GM18951 (cell line): ENCODE measurements at regions not wholly inside any gene's neighbourhood (a gene's known extent, or its start where the extent isn't known, plus 50 kb on each side); places are given as distances from the start of the nearest gene placed in this dataset.

ENCODE experiments used
- POLR2A ChIP-seq: IDR thresholded peaks from 4 replicates; pipeline ENCODE4 v1.6.1; 2011; ENCODE audit warnings: mild to moderate bottlenecking; ENCODE audit not compliant: insufficient read length, insufficient read depth; ENCODE audit errors: extremely low read depth
- in situ Hi-C: fragments of 300-500 bp; cut with MboI; formaldehyde crosslinking; loops from one replicate; pipeline ENCODE4 v1.12.0; 2022; ENCODE audit warnings: low sequenced_read_pairs, mixed read lengths, inconsistent platforms; ENCODE audit not compliant: unreplicated experiment

DNA sequence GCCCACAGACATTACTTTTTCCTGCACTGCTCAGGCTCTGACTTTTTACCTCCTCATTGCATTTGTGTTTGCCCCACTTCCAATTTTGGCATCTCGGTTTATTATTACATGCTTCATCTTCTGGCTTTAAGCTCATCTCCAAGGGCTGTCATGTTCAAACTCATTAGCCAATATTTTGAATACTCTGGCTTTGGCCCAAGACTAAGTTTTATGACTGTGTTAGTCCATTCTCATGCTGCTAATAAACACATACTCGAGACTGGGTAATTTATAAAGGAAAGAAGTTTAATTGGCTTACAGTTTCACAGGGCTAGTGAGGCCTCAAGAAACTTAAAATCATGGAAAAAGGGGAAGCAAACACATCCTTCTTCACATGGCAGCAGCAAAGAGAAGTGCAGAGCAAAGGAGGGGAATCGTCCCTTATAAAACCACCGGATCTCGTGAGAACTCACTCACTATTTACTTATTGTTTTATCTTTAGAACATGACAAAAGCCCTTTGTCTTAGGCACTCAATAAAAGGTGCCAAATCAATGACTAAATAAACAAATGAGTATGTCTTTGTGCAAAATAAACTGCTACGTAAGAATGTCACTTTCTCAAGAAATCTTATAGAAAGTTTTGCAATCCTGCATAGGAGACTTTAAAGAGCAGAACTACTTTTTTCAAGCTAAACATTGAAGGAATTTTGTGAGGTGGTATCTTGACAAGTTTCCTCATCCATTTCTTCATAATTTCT is 233.4 kb upstream of the SPRY2 start:
- in situ Hi-C loops: no loop called here
- no peak for TF ChIP-seq POLR2A

DNA sequence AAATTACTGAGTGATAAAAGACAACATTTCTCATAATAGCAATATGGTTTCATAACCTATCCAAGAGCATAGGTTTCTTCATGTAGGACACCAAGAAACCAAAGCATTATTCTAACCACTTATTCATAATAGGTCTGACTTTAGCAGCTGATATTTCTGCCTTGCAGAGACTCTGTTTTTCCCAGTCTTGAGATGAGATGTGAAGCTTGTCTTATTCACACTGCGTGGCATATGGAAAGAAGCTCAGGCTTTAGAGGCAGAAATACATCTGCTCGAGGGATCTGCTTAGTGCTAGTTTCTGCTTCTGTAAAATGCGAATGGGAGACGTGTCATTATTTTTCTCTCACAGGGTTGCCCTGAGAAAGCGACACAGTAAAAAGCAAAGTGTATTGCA is 232.0 kb upstream of the SPRY2 start:
- in situ Hi-C loops: no loop called here

DNA sequence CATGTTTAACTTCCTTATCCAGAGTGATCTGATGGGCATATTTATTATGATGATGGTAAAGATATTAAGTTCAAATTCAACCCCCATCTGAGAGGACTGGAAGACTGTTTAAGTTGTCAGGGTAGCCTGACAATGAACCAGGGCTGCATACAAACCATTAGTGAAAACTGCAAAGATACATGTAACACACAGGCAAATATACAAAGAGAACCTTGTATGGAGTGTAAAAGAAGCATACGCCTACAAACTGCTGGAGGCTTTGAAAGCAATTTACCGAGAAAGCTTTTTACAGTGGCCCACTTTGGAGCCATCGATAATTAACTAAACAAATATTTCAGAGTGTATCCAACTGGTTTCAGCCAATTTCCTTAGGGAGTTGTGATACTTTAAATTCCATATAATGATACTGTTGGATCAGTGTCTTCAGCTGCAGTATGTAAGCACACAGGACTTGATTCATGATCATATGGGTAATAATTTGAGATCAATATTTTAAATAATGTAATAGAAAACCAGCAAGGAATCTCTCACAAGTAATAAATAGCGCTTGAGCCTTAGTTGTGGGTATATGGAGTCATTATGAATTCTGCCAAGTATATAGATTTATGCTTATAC is 231.5 kb upstream of the SPRY2 start:
- in situ Hi-C loops: no loop called here
- no peak for TF ChIP-seq POLR2A

More for the DNA sequence above, 232.0 kb upstream of the SPRY2 start:
- no peak for TF ChIP-seq POLR2A

DNA sequence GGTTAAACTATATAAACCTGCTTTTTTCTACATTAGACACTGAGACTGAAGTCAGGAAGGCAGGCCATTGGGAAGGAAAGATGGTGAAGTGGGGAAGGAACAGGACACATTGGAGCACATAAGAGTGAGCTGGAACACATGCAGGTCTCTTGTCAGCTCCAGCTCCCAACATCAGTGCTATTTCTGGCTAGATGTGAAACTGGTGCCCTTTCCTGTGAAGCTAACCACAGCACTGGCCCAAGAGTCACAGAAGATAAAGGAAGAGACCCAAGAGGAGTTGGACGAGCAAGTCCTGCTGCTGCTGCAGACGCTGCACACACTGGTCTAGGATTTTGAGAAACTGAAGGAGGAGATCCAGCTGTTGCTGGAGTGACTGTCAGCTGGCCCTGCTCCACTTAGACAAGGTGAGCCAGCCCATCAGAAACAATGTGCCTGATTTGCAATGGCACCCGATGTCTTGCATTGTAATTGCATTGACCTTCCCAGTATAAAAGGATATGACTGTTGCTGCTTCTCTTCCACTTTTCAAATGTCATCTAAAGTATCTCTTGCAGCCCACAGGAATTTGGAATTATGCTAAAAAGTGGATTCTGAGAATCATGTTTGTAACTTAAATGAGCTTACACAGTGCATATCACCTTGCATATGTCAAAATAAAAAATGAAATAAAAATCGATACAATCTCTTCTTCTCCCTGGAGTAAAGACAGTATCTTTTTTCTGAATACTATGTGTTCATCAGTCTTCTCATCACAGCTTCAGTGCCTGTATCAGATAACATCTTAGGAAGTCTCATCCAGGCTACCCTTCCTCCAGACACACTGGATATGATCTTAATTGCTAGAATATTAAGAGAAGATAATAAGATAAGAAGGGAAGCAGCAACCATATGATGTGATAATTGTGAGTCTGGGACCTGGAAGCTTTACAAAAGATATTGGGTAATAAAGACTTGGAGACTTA is 230.7 kb upstream of the SPRY2 start:
- TF ChIP-seq POLR2A: no peak
- in situ Hi-C loops: no loop called here

DNA sequence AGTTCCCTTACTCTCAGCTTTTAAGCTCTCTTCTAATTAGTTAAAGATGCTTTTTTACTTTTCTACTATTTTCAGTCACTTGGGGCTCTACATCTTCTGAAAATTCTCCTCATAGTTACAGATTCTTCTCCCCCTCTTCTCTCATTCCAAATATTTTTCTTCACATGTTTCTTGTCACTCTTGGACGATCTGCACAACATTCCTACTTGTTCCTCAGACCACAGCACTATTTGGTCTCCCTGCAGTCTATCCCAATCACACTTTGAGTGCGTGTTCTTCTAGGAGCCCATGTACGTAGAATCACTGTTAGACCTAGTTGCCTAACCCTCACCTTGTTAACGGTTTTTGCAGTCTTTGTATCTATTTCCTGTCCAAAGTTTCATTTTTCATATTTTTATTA is 222.5 kb upstream of the SPRY2 start:
- in situ Hi-C loops: no loop called here
- TF ChIP-seq POLR2A: no peak

DNA sequence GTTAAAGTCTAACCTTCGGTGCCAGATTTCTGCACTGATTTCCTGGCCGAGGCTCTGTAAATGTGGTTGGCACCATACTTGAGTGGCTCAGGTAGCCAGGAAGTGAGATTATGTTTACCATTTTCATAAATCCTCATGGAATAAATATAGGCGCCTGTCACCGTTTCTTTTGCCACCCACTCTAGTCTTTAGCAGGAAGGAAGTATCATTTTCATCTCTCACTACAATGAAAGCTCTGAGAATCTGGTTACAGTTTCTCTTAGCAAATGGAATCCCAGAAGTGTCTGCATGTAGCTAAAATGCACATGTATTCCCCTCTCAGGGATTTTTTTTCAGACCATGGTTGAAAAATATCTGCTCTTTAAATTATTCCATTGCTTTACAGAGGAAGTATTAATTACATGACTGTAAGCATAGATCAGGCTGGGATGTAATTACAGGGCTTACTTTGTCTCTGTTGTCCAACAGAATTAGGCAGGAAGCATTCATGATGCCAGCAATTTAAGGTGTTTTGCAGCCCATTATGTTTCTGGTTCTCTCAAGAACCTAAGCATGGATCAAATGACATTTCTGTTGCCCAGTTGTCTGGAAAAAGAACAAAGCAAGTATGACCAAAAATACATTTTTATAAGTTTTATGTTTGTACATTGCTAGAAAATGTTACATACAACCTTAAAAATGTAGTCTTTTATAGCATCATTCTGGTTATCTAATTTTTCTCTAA is 221.7 kb upstream of the SPRY2 start:
- in situ Hi-C loops: no loop called here
- TF ChIP-seq POLR2A: no peak

DNA sequence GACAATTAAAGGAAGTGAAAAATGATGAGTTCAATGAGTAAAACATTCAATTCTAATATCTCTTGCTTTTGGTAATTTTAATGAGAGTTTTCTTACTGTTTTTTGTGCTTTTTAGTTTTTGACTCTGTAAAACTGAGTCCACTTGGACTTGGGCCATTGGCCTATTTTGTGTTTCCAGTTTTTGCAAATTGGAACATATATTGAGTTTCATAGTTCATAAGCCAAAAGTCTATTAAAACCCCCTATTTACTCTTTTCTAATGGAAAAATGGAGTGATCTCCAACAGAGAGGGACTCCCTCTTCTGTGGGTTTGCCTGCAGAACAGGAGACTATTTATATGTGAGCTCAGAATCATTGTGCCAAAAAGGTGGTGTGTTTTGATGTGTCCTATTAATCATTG is 219.7 kb upstream of the SPRY2 start:
- in situ Hi-C loops: no loop called here
- TF ChIP-seq POLR2A: no peak

DNA sequence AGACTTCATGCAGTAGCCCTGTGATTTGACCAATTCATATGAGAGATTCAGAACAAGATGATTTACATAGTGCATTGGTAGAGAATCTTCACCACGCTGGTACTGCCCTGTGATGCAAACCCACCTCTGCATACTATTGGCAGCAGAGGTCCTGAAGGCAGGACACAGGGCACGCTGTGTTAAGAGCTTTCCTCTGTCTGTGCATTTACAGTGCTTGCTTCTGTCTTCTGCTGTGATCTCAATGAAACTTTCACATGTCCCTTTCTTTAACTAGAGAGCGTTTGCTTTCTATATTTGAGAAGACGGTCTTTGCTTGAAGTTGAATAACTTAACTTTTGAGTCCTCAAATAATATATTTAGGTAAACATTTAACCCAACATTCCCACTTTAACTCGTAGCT is 219.0 kb upstream of the SPRY2 start:
- in situ Hi-C loops: no loop called here

DNA sequence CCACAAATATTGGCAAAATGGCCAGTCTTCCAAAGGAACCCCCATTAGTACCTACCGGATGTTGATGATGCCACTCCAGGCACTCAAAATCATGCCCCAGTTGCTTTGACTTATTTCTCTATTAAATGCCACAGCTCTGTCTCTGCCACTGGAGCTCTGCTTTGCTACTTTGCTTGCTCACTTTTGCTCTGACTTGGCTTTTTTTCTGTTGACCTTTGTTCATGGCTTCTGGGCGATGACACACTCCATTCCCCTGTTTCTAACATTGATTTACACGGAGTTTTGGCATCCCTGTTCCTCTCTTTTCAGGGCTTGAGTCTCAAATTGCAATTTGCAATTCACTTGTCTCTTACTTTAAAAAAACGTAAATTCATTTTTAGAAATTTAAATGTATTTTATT is 217.1 kb upstream of the SPRY2 start:
- in situ Hi-C loops: no loop called here

More for the DNA sequence above, 219.0 kb upstream of the SPRY2 start:
- TF ChIP-seq POLR2A: no peak

DNA sequence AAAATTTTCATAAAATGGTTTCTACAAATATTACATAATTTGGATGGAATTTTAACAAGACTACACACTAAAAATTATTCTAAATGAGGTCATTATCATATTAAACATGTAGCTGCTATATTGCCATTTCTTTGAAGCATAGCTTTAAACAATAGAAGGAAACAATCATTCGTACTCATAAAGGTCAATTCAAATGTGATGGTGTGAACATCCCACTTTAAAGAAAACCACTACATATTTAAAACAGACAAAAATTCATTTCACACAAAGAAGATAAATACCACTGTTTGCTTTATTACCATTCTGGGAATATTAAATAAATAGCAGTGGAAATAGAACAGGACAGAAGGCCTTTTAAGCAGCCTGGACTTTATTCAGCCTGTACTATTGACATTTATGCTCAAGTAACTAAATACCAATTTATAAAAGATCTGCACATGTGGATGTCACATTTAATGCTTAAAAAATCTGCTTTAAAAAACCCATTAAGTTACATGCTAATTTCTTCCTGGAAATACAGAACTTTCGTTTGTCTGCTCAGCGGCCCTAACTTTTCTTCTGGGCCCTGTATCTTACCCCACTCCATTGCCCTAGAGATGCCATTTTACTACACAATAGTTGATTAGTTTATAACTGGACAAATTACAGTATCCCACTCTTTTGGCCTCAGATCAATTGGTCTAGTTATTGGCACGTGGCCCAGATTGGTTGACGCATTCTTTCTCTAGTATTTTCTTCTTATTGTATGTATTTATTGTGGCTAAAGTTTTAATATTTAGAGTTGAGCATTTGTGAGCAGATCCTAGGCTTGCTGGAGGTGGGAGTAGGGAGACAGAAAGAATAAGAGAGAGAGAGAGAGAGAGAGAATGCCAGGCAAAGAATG is 215.1 kb upstream of the SPRY2 start:
- in situ Hi-C loops: no loop called here

More for the DNA sequence above, 217.1 kb upstream of the SPRY2 start:
- no peak for TF ChIP-seq POLR2A

DNA sequence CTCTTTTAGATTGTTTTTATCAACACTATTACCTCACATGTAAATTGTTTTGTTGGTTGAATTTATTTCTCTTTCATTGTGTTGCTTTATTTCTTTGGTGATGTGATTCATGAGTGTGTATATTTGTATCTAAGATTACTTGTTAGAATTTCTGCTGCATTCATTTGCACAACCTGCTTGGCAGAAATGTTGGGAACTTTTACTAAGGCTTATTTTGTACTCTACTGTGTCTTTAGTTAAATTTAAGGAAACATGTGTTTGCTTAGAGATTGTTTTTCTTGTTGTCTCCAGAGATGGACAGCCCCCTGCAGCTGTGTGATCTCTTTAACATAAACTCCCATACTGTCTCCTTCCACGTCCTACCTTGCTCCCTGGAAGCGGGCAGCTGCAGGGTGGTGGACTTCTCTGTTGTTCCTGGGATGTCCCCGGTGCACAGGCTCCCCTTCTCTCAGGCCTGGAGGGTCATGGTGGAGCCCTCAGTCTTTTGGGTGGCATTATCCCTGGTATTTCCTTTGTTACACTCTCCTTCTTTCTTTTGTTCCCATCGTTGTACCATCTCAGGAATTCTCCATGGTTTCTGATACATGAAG is 212.0 kb upstream of the SPRY2 start:
- TF ChIP-seq POLR2A: no peak
- in situ Hi-C loops: no loop called here

More for the DNA sequence above, 215.1 kb upstream of the SPRY2 start:
- TF ChIP-seq POLR2A: no peak
